HCT116 (cell line): ENCODE measurements at regions not wholly inside any gene's neighbourhood (a gene's known extent, or its start where the extent isn't known, plus 50 kb on each side); places are given as distances from the start of the nearest gene placed in this dataset.

Experiments
- ATAC-seq: fragments of 200-7000 bp; cut with Tn5 transposase; 2 replicates; pipeline ENCODE4 v1.9.1; 2020; ENCODE audit warnings: mild to moderate bottlenecking, moderate library complexity
- BruUV-seq: library from RNA; stranded (reverse); fragments of 400-500 nt; replicated peaks from 2 replicates; lab custom pipeline; 2021; lab: Mats Ljungman, UMichigan
- CTCF ChIA-PET: fragments of 300-600 bp; sonication (Branson Sonifier 250); formaldehyde crosslinking; loops from one replicate; lab custom pipeline; 2021; ENCODE audit warnings: antibody characterized with exemption; lab: Charles Lee
- POLR2A ChIA-PET: fragments of 300-600, 350-600 bp; sonication (Branson Sonifier 250); formaldehyde crosslinking; loops from one replicate; lab custom pipeline; 2021; ENCODE audit warnings: antibody characterized with exemption; lab: Charles Lee
- RAD21 ChIA-PET, 2 experiments: fragments of 300-600 bp; sonication (Branson Sonifier 250); formaldehyde crosslinking; loops; one replicate each; lab custom pipeline; 2023; ENCODE audit warnings: low total read pairs in 2 of 2; ENCODE audit not compliant: uncharacterized antibody in 2 of 2, unreplicated experiment in 2 of 2, low non-redundant PET in 1 of 2; lab: Charles Lee
- DNase-seq: peaks from one replicate; pipeline ENCODE4 v3.0.0-alpha.2; 2010; ENCODE audit warnings: low read depth, low spot score
- H2AFZ ChIP-seq: fragments of 200-600 bp; shearing (Covaris generic), sonication (generic); 2 replicates; pipeline ENCODE4 v1.6.1; 2017; ENCODE audit warnings: low read depth, mixed run types, mixed read lengths, antibody characterized with exemption, low read length; ENCODE audit not compliant: poor library complexity, severe bottlenecking
- H3K27ac ChIP-seq: 2 replicates; pipeline ENCODE4 v1.5.1; 2012; ENCODE audit warnings: low read depth, low read length
- H3K27me3 ChIP-seq: fragments of 200-600 bp; sonication (generic); 2 replicates; pipeline ENCODE4 v1.6.1; 2016; ENCODE audit warnings: mixed run types, low read length, mixed read lengths; ENCODE audit not compliant: insufficient read depth
- H3K36me3 ChIP-seq, 2 experiments: fragments of 200-500 bp in 1 of 2; fragments of 200-600 bp in 1 of 2; sonication (Bioruptor generic) in 1 of 2; sonication (generic) in 1 of 2; 2 replicates each; pipeline versions ENCODE4 v1.5.1 to v1.6.1; 2014 to 2016; ENCODE audit warnings: low read length in 2 of 2, inconsistent platforms in 1 of 2, mixed read lengths in 1 of 2, mixed run types in 1 of 2; ENCODE audit not compliant: insufficient read depth in 2 of 2, control insufficient read depth in 1 of 2
- H3K4me1 ChIP-seq, 2 experiments: fragments of 200-600 bp in 1 of 2; sonication (generic) in 1 of 2; 2 replicates each; pipeline versions ENCODE4 v1.5.1 to v1.6.1; 2012 to 2017; ENCODE audit warnings: low read length in 2 of 2, inconsistent platforms in 1 of 2, mild to moderate bottlenecking in 1 of 2, mixed read lengths in 1 of 2, mixed run types in 1 of 2, moderate library complexity in 1 of 2; ENCODE audit not compliant: insufficient read depth in 2 of 2, control insufficient read depth in 1 of 2
- H3K4me2 ChIP-seq: fragments of 200-600 bp; sonication (generic); 2 replicates; pipeline ENCODE4 v1.6.1; 2017; ENCODE audit warnings: mixed run types, low read length, mixed read lengths
- H3K4me3 ChIP-seq, 2 experiments: fragments of 200-600 bp in 1 of 2; sonication (generic) in 1 of 2; replicated peaks in 1 of 2; 2 replicates each; pipeline ENCODE4 v1.5.1; 2011 to 2016; ENCODE audit warnings: low read length in 2 of 2, control low read depth in 1 of 2, low read depth in 1 of 2, mild to moderate bottlenecking in 1 of 2, mixed read lengths in 1 of 2, mixed run types in 1 of 2
- H3K79me2 ChIP-seq: fragments of 200-600 bp; sonication (generic); 2 replicates; pipeline ENCODE4 v1.6.1; 2017; ENCODE audit warnings: mild to moderate bottlenecking, mixed run types, low read length, moderate library complexity, mixed read lengths; ENCODE audit not compliant: insufficient read depth
- H3K9ac ChIP-seq: fragments of 200-600 bp; sonication (generic); 2 replicates; pipeline ENCODE4 v1.6.1; 2016; ENCODE audit warnings: low read length, mixed read lengths
- H3K9me2 ChIP-seq: fragments of 200-600 bp; sonication (generic), shearing (Covaris generic); 2 replicates; pipeline ENCODE4 v1.6.1; 2017; ENCODE audit warnings: mixed run types, mild to moderate bottlenecking, moderate library complexity; ENCODE audit not compliant: insufficient read depth
- H3K9me3 ChIP-seq, 2 experiments: fragments of 200-500 bp in 1 of 2; fragments of 200-600 bp in 1 of 2; sonication (Bioruptor generic) in 1 of 2; sonication (generic) in 1 of 2; 2 replicates each; pipeline ENCODE4 v1.6.1; 2014 to 2017; ENCODE audit warnings: low read length in 2 of 2, mixed read lengths in 2 of 2, inconsistent platforms in 1 of 2, low read depth in 1 of 2, mild to moderate bottlenecking in 1 of 2, mixed run types in 1 of 2, moderate library complexity in 1 of 2; ENCODE audit not compliant: control insufficient read depth in 1 of 2, insufficient read depth in 1 of 2
- H4K20me1 ChIP-seq: fragments of 200-600 bp; sonication (generic), shearing (Covaris generic); 2 replicates; pipeline ENCODE4 v1.6.1; 2017; ENCODE audit warnings: mixed run types, mild to moderate bottlenecking, moderate library complexity; ENCODE audit not compliant: insufficient read depth
- CBX3 ChIP-seq: IDR thresholded peaks from 2 replicates; pipeline ENCODE4 v1.6.1; 2012; ENCODE audit warnings: low read depth
- CEBPB ChIP-seq: IDR thresholded peaks from 2 replicates; pipeline ENCODE4 v1.6.1; 2012; ENCODE audit warnings: low read depth
- EZH2phosphoT487 ChIP-seq: fragments of 200-600 bp; IDR thresholded peaks from 2 replicates; pipeline ENCODE4 v1.6.1; 2018; ENCODE audit warnings: antibody characterized with exemption, borderline replicate concordance
- FOSL1 ChIP-seq: IDR thresholded peaks from 2 replicates; pipeline ENCODE4 v1.6.1; 2012; ENCODE audit warnings: low read depth
- JUND ChIP-seq: IDR thresholded peaks from 2 replicates; pipeline ENCODE4 v1.6.1; 2012
- POLR2AphosphoS5 ChIP-seq: IDR thresholded peaks from 2 replicates; pipeline ENCODE4 v1.6.1; 2011; ENCODE audit warnings: mild to moderate bottlenecking, low read depth, low read length, moderate library complexity
- RAD21 ChIP-seq: IDR thresholded peaks from 2 replicates; pipeline ENCODE4 v1.6.1; 2012; ENCODE audit warnings: low read depth, mild to moderate bottlenecking
- REST ChIP-seq: IDR thresholded peaks from 2 replicates; pipeline ENCODE4 v1.6.1; 2012; ENCODE audit warnings: low read depth
- SIN3A ChIP-seq: IDR thresholded peaks from 2 replicates; pipeline ENCODE4 v1.6.1; 2012; ENCODE audit warnings: low read depth
- SP1 ChIP-seq: IDR thresholded peaks from 2 replicates; pipeline ENCODE4 v1.6.1; 2012; ENCODE audit warnings: low read depth
- ZBTB33 ChIP-seq: IDR thresholded peaks from 2 replicates; pipeline ENCODE4 v1.6.1; 2011; ENCODE audit warnings: mild to moderate bottlenecking, low read length, moderate library complexity; ENCODE audit not compliant: insufficient replicate concordance; ENCODE audit errors: extremely low read depth
- intact Hi-C: fragments of 100-400 bp; cut with micrococcal nuclease; formaldehyde crosslinking; loops from 2 replicates; pipeline ENCODE4 v1.10.0; 2022
- TF ChIP-seq, protein P1 (sequence below), 3 experiments: fragments of 200-600 bp in 1 of 3; sonication (generic) in 1 of 3; IDR thresholded peaks in 2 of 3; conservative IDR thresholded peaks in 1 of 3; 2 replicates each; pipeline ENCODE4 v1.5.1; 2012 to 2017; ENCODE audit warnings: low read depth in 2 of 3, low read length in 2 of 3, antibody characterized with exemption in 1 of 3, borderline replicate concordance in 1 of 3, control low read depth in 1 of 3, mild to moderate bottlenecking in 1 of 3, mixed read lengths in 1 of 3, mixed run types in 1 of 3, moderate library complexity in 1 of 3; ENCODE audit not compliant: insufficient read depth in 1 of 3
- TF ChIP-seq, protein P2 (sequence below): IDR thresholded peaks from 2 replicates; pipeline ENCODE4 v1.6.1; 2012

DNA sequence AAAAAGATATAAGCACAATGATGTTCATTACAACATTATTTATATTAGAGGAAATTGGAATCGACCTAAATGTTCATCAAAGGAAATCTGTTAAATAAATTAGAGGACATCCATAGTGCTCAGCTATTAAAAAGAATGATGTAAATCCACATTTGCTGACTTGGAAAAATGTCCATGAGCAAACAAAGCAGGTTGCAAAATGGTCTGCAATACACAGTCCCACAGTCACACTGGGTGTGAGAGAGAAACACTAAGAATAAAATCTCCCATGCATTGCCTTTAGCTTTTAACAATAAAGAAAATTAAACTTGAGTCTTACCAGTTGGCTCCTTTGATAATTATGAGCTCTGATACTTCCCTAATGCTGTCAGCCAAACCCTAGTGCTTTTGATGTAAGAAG is 811.1 kb upstream of the SALL3 start:
- POLR2A ChIA-PET = no interaction called here
- no peak for ATAC-seq
- Histone ChIP-seq H3K4me2 (no peak overlapping the region), H3K9me2 (no peaks in the 10 kb centered on the region), H4K20me1 (no peaks in the 10 kb centered on the region), H2AFZ (no peak overlapping the region), H3K9ac (no peak overlapping the region), H3K4me1 (no peaks in the 10 kb centered on the region), H3K36me3 (no peaks in the 10 kb centered on the region), H3K27ac (no peak overlapping the region), H3K4me3 (no peak overlapping the region), H3K79me2 (no peaks in the 10 kb centered on the region), H3K27me3 (no peaks in the 10 kb centered on the region), H3K9me3 (peaks cover 9 to 11% of the 10 kb centered on the region in 2 experiments; a peak in 2 of 4 replicates)
- TF ChIP-seq SIN3A (no peak), REST (no peak), CBX3 (no peak), RAD21 (no peak), EZH2phosphoT487 (no peak), ZBTB33 (no peak), CEBPB (no peak), SP1 (no peak), FOSL1 (no peak), JUND (no peak), POLR2AphosphoS5 (no peak)
- TF ChIP-seq, protein P1, sequence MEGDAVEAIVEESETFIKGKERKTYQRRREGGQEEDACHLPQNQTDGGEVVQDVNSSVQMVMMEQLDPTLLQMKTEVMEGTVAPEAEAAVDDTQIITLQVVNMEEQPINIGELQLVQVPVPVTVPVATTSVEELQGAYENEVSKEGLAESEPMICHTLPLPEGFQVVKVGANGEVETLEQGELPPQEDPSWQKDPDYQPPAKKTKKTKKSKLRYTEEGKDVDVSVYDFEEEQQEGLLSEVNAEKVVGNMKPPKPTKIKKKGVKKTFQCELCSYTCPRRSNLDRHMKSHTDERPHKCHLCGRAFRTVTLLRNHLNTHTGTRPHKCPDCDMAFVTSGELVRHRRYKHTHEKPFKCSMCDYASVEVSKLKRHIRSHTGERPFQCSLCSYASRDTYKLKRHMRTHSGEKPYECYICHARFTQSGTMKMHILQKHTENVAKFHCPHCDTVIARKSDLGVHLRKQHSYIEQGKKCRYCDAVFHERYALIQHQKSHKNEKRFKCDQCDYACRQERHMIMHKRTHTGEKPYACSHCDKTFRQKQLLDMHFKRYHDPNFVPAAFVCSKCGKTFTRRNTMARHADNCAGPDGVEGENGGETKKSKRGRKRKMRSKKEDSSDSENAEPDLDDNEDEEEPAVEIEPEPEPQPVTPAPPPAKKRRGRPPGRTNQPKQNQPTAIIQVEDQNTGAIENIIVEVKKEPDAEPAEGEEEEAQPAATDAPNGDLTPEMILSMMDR (IDR thresholded peaks at IDR 0.05 in 2 of 3, conservative IDR thresholded peaks at IDR 0.05 in 1 of 3; ENCODE audit: borderline replicate concordance in 1 of 3, insufficient read depth in 1 of 3, low read depth in 2 of 3, low read length in 2 of 3) = no peak
- TF ChIP-seq, protein P2, sequence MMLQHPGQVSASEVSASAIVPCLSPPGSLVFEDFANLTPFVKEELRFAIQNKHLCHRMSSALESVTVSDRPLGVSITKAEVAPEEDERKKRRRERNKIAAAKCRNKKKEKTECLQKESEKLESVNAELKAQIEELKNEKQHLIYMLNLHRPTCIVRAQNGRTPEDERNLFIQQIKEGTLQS = no peak
- CTCF ChIA-PET = no interaction called here
- RAD21 ChIA-PET = no interaction called here
- no peak for DNase-seq
- no TSS peak for BruUV-seq
- intact Hi-C loops = no loop called here
